HEK293 (cell line): ENCODE measurements at regions not wholly inside any gene's neighbourhood (a gene's known extent, or its start where the extent isn't known, plus 50 kb on each side); places are given as distances from the start of the nearest gene placed in this dataset.

ENCODE experiments used
- BCL11A ChIP-seq: fragments of 450-650 bp; formaldehyde crosslinking; IDR thresholded peaks from 2 replicates; pipeline ENCODE4 v1.5.1; 2016; ENCODE audit warnings: low read depth, missing biosample characterization, missing genetic modification characterization
- PRDM2 ChIP-seq: fragments of 450-650 bp; formaldehyde crosslinking; IDR thresholded peaks from 2 replicates; pipeline ENCODE4 v1.5.1; 2016; ENCODE audit warnings: missing biosample characterization, missing genetic modification characterization, borderline replicate concordance
- SP7 ChIP-seq: fragments of 450-650 bp; formaldehyde crosslinking; IDR thresholded peaks from 2 replicates; pipeline ENCODE4 v1.5.1; 2016; ENCODE audit warnings: missing biosample characterization, missing genetic modification characterization
- WT1 ChIP-seq: fragments of 450-650 bp; formaldehyde crosslinking; IDR thresholded peaks from 2 replicates; pipeline ENCODE4 v1.5.1; 2016; ENCODE audit warnings: missing biosample characterization, missing genetic modification characterization
- YY1 ChIP-seq: fragments of 450-650 bp; formaldehyde crosslinking; IDR thresholded peaks from 2 replicates; pipeline ENCODE4 v1.5.1; 2018; ENCODE audit warnings: missing biosample characterization, missing genetic modification characterization
- ZNF140 ChIP-seq: fragments of 450-650 bp; formaldehyde crosslinking; IDR thresholded peaks from 2 replicates; pipeline ENCODE4 v1.5.1; 2016; ENCODE audit warnings: missing biosample characterization, missing genetic modification characterization
- ZNF19 ChIP-seq: fragments of 450-650 bp; formaldehyde crosslinking; IDR thresholded peaks from 2 replicates; pipeline ENCODE4; 2016; ENCODE audit warnings: missing biosample characterization, missing genetic modification characterization, low read depth
- ZNF341 ChIP-seq: fragments of 450-650 bp; formaldehyde crosslinking; IDR thresholded peaks from 2 replicates; pipeline ENCODE4; 2016; ENCODE audit warnings: low read depth, missing biosample characterization, missing genetic modification characterization
- ZNF488 ChIP-seq: fragments of 450-650 bp; formaldehyde crosslinking; IDR thresholded peaks from 2 replicates; pipeline ENCODE4 v1.5.1; 2016; ENCODE audit warnings: missing biosample characterization, missing genetic modification characterization
- ZNF596 ChIP-seq: fragments of 450-650 bp; IDR thresholded peaks from 2 replicates; pipeline ENCODE4 v1.5.0; 2018; ENCODE audit warnings: missing biosample characterization, mild to moderate bottlenecking, missing genetic modification characterization, moderate library complexity
- TF ChIP-seq, protein P1 (sequence below): fragments of 450-650 bp; formaldehyde crosslinking; IDR thresholded peaks from 2 replicates; pipeline ENCODE4 v1.5.1; 2016; ENCODE audit warnings: missing biosample characterization, missing genetic modification characterization
- TF ChIP-seq, protein P2 (sequence below): fragments of 450-650 bp; formaldehyde crosslinking; IDR thresholded peaks from 2 replicates; pipeline ENCODE4 v1.5.1; 2016; ENCODE audit warnings: missing biosample characterization, missing genetic modification characterization
- TF ChIP-seq, protein P3 (sequence below): fragments of 450-650 bp; formaldehyde crosslinking; IDR thresholded peaks from 2 replicates; pipeline ENCODE4 v1.5.1; 2016; ENCODE audit warnings: missing biosample characterization, missing genetic modification characterization, borderline replicate concordance
- TF ChIP-seq, protein P4 (sequence below): fragments of 450-650 bp; formaldehyde crosslinking; IDR thresholded peaks from 2 replicates; pipeline ENCODE4 v1.5.1; 2016; ENCODE audit warnings: missing biosample characterization, missing genetic modification characterization

- TF ChIP-seq, protein P1, sequence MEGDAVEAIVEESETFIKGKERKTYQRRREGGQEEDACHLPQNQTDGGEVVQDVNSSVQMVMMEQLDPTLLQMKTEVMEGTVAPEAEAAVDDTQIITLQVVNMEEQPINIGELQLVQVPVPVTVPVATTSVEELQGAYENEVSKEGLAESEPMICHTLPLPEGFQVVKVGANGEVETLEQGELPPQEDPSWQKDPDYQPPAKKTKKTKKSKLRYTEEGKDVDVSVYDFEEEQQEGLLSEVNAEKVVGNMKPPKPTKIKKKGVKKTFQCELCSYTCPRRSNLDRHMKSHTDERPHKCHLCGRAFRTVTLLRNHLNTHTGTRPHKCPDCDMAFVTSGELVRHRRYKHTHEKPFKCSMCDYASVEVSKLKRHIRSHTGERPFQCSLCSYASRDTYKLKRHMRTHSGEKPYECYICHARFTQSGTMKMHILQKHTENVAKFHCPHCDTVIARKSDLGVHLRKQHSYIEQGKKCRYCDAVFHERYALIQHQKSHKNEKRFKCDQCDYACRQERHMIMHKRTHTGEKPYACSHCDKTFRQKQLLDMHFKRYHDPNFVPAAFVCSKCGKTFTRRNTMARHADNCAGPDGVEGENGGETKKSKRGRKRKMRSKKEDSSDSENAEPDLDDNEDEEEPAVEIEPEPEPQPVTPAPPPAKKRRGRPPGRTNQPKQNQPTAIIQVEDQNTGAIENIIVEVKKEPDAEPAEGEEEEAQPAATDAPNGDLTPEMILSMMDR (tag by site-specific recombination) = no peak
- TF ChIP-seq WT1 (tag by site-specific recombination) (no peak), SP7 (tag by site-specific recombination) (no peak), YY1 (tag by site-specific recombination) (no peak), ZNF19 (tag by site-specific recombination) (no peak), ZNF341 (tag by site-specific recombination) (no peak), ZNF596 (tag by site-specific recombination) (no peak), ZNF140 (tag by site-specific recombination) (no peak), ZNF488 (no peak), PRDM2 (tag by site-specific recombination) (no peak), BCL11A (tag by site-specific recombination) (no peak)
- TF ChIP-seq, protein P2, sequence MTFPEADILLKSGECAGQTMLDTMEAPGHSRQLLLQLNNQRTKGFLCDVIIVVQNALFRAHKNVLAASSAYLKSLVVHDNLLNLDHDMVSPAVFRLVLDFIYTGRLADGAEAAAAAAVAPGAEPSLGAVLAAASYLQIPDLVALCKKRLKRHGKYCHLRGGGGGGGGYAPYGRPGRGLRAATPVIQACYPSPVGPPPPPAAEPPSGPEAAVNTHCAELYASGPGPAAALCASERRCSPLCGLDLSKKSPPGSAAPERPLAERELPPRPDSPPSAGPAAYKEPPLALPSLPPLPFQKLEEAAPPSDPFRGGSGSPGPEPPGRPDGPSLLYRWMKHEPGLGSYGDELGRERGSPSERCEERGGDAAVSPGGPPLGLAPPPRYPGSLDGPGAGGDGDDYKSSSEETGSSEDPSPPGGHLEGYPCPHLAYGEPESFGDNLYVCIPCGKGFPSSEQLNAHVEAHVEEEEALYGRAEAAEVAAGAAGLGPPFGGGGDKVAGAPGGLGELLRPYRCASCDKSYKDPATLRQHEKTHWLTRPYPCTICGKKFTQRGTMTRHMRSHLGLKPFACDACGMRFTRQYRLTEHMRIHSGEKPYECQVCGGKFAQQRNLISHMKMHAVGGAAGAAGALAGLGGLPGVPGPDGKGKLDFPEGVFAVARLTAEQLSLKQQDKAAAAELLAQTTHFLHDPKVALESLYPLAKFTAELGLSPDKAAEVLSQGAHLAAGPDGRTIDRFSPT (tag by site-specific recombination) = no peak
- TF ChIP-seq, protein P3, sequence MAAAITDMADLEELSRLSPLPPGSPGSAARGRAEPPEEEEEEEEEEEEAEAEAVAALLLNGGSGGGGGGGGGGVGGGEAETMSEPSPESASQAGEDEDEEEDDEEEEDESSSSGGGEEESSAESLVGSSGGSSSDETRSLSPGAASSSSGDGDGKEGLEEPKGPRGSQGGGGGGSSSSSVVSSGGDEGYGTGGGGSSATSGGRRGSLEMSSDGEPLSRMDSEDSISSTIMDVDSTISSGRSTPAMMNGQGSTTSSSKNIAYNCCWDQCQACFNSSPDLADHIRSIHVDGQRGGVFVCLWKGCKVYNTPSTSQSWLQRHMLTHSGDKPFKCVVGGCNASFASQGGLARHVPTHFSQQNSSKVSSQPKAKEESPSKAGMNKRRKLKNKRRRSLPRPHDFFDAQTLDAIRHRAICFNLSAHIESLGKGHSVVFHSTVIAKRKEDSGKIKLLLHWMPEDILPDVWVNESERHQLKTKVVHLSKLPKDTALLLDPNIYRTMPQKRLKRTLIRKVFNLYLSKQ (tag by site-specific recombination) = no peak
- TF ChIP-seq, protein P4, sequence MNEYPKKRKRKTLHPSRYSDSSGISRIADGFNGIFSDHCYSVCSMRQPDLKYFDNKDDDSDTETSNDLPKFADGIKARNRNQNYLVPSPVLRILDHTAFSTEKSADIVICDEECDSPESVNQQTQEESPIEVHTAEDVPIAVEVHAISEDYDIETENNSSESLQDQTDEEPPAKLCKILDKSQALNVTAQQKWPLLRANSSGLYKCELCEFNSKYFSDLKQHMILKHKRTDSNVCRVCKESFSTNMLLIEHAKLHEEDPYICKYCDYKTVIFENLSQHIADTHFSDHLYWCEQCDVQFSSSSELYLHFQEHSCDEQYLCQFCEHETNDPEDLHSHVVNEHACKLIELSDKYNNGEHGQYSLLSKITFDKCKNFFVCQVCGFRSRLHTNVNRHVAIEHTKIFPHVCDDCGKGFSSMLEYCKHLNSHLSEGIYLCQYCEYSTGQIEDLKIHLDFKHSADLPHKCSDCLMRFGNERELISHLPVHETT (tag by site-specific recombination) = no peak
These were observed 159.5 kb downstream of the FGF18 start for GRCh38 chr5:171578829-171579491.
